ENCODE measurements at regions not wholly inside any gene's neighbourhood (a gene's known extent, or its start where the extent isn't known, plus 50 kb on each side); places are given as distances from the start of the nearest gene placed in this dataset.

GRCh38 chr12:125376422-125376821 is 311.2 kb downstream of the AACS start:
- DNase-seq: no peak

GRCh38 chr12:125377093-125377492 is 311.9 kb downstream of the AACS start:
- DNase-seq: no peak

- DNase-seq: no peak
Observed at GRCh38 chr12:125381373-125381772, 316.1 kb downstream of the AACS start.

- DNase-seq: no peak
Observed at GRCh38 chr12:125382926-125383325, 317.7 kb downstream of the AACS start.

GRCh38 chr12:125386652-125387051 is 321.4 kb downstream of the AACS start:
- DNase-seq: no peak

- DNase-seq: no peak
Observed at GRCh38 chr12:125387206-125387605, 322.0 kb downstream of the AACS start.

GRCh38 chr12:125389061-125389697 is 323.9 kb downstream of the AACS start:
- no peak for DNase-seq

GRCh38 chr12:125393569-125393968 is 328.3 kb downstream of the AACS start:
- DNase-seq: no peak

- no peak for DNase-seq
Observed at GRCh38 chr12:125395583-125396215, 330.5 kb downstream of the AACS start.

- DNase-seq: no peak
Observed at GRCh38 chr12:125399489-125399888, 334.3 kb downstream of the AACS start.

- DNase-seq: peak; percentile 19
Observed at GRCh38 chr12:125402874-125403789, 337.9 kb downstream of the AACS start.

GRCh38 chr12:125403843-125404242 is 338.6 kb downstream of the AACS start:
- no peak for DNase-seq

GRCh38 chr12:125406131-125406530 is 340.9 kb downstream of the AACS start:
- no peak for DNase-seq

- no peak for DNase-seq
Observed at GRCh38 chr12:125408718-125409117, 343.5 kb downstream of the AACS start.

- no peak for DNase-seq
Observed at GRCh38 chr12:125412506-125412905, 347.3 kb downstream of the AACS start.

- DNase-seq: no peak
Observed at GRCh38 chr12:125417446-125417845, 352.2 kb downstream of the AACS start.

GRCh38 chr12:125418902-125419564 is 353.8 kb downstream of the AACS start:
- no peak for DNase-seq

GRCh38 chr12:125424909-125425308 is 359.7 kb downstream of the AACS start:
- DNase-seq: no peak

- DNase-seq: no peak
Observed at GRCh38 chr12:125431516-125431915, 366.3 kb downstream of the AACS start.

GRCh38 chr12:125434131-125434530 is 368.9 kb downstream of the AACS start:
- no peak for DNase-seq

- no peak for DNase-seq
Observed at GRCh38 chr12:125434936-125435443, 369.8 kb downstream of the AACS start.

- no peak for DNase-seq
Observed at GRCh38 chr12:125435871-125436270, 370.6 kb downstream of the AACS start.

- DNase-seq: no peak
Observed at GRCh38 chr12:125436686-125437085, 371.5 kb downstream of the AACS start.
